ENCODE measurements at regions not wholly inside any gene's neighbourhood (a gene's known extent, or its start where the extent isn't known, plus 50 kb on each side); places are given as distances from the start of the nearest gene placed in this dataset.

- no peak overlapping the region for H2BK12ac ChIP-seq (ENCODE audit: insufficient read length, low read depth, low read length)
- no peak overlapping the region for H3K4ac ChIP-seq (ENCODE audit: low read depth, low read length)
- Mint-ChIP-seq H3K4me1 (peaks cover 0 to under 1% of the 10 kb centered on the region in 2 experiments; a peak in 1 of 4 replicates), H3K27me3 (ENCODE audit: low read depth) (peaks cover 57% of the 10 kb centered on the region), H3K36me3 (ENCODE audit: insufficient read depth in 1 of 3, low read depth in 3 of 3) (no peaks in the 10 kb centered on the region), H3K4me3 (no peak overlapping the region), H3K27ac (no peak overlapping the region), H3K9me3 (no peaks in the 10 kb centered on the region)
- no peak overlapping the region for H2BK5ac ChIP-seq (ENCODE audit: insufficient read length, low read length)
- no peaks in the 10 kb centered on the region for H3K79me1 ChIP-seq (ENCODE audit: insufficient read depth, low read depth, low read length, poor library complexity, severe bottlenecking)
- no peak for DNase-seq
- no peak overlapping the region for H3K27ac ChIP-seq (ENCODE audit: insufficient read length, low read depth, low read length)
- H3K79me2 ChIP-seq (ENCODE audit: insufficient read depth, low read length), result no peaks in the 10 kb centered on the region
- no peak overlapping the region for H3K18ac ChIP-seq (ENCODE audit: insufficient read length, low read depth, low read length)
- peaks cover 3% of the 10 kb centered on the region; the same call in 1 of the 2 replicates for H3K27me3 ChIP-seq (ENCODE audit: insufficient read depth, low read length)
- H3K56ac ChIP-seq (ENCODE audit: insufficient read length, low read depth, low read length), result no peak overlapping the region
- no peaks in the 10 kb centered on the region for H4K20me1 ChIP-seq (ENCODE audit: control insufficient read depth, insufficient read depth, insufficient read length)
- no peaks in the 10 kb centered on the region for H3K9me3 ChIP-seq (ENCODE audit: control insufficient read depth, low read depth, low read length)
- no peak overlapping the region for H2AK5ac ChIP-seq (ENCODE audit: insufficient read length, low read length)
- H2BK15ac ChIP-seq (ENCODE audit: low read depth, low read length), result no peak overlapping the region
- no peak overlapping the region for H4K91ac ChIP-seq (ENCODE audit: insufficient read length, low read depth, low read length)
- H2AFZ ChIP-seq (ENCODE audit: low read length), result no peak overlapping the region
- H3K4me1 ChIP-seq (ENCODE audit: insufficient read depth, low read length), result no peaks in the 10 kb centered on the region
- no peak overlapping the region for H2BK120ac ChIP-seq (ENCODE audit: low read depth, low read length, poor library complexity, severe bottlenecking)
- H3K23me2 ChIP-seq (ENCODE audit: insufficient read length, low read depth, low read length, poor library complexity, severe bottlenecking), result no peaks in the 10 kb centered on the region
- no CpG with 5 or more reads among the region's 4 CpGs for WGBS (ENCODE audit: extremely low coverage, insufficient read length, low lambda C conversion rate)
- no peak overlapping the region for H3T11ph ChIP-seq (ENCODE audit: low read length)
- H3K4me2 ChIP-seq (ENCODE audit: insufficient read depth, insufficient read length, low read length), result no peak overlapping the region
- TF ChIP-seq, protein P1, sequence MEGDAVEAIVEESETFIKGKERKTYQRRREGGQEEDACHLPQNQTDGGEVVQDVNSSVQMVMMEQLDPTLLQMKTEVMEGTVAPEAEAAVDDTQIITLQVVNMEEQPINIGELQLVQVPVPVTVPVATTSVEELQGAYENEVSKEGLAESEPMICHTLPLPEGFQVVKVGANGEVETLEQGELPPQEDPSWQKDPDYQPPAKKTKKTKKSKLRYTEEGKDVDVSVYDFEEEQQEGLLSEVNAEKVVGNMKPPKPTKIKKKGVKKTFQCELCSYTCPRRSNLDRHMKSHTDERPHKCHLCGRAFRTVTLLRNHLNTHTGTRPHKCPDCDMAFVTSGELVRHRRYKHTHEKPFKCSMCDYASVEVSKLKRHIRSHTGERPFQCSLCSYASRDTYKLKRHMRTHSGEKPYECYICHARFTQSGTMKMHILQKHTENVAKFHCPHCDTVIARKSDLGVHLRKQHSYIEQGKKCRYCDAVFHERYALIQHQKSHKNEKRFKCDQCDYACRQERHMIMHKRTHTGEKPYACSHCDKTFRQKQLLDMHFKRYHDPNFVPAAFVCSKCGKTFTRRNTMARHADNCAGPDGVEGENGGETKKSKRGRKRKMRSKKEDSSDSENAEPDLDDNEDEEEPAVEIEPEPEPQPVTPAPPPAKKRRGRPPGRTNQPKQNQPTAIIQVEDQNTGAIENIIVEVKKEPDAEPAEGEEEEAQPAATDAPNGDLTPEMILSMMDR (conservative IDR thresholded peaks at IDR 0.05), result no peak
- no peak overlapping the region for H3K14ac ChIP-seq (ENCODE audit: insufficient read depth, low read length)
- no peak overlapping the region for H4K5ac ChIP-seq (ENCODE audit: insufficient read length, low read depth, low read length)
- H4K8ac ChIP-seq (replicated peaks; ENCODE audit: insufficient read length, low read depth, low read length), result no peak overlapping the region
- no peak overlapping the region for H3K9ac ChIP-seq (ENCODE audit: extremely low read depth, insufficient read length, low read length)
- H3K23ac ChIP-seq (ENCODE audit: insufficient read length, low read depth, low read length), result no peak overlapping the region
- no peak overlapping the region for H2BK20ac ChIP-seq (ENCODE audit: low read depth, low read length, poor library complexity, severe bottlenecking)
These were observed 66.7 kb upstream of the XPA start for GRCh38 chr9:97763874-97764273.
